NB4 (cell line): ENCODE measurements at regions not wholly inside any gene's neighbourhood (a gene's known extent, or its start where the extent isn't known, plus 50 kb on each side); places are given as distances from the start of the nearest gene placed in this dataset.

Source experiments
- CTCF ChIP-seq: IDR thresholded peaks from one replicate; pipeline ENCODE4 v1.5.1; 2012; ENCODE audit warnings: low read depth, low read length
- POLR2A ChIP-seq: IDR thresholded peaks from 2 replicates; pipeline ENCODE4 v1.6.1; 2011; ENCODE audit warnings: mild to moderate bottlenecking; ENCODE audit not compliant: insufficient read length; ENCODE audit errors: extremely low read depth
- TF ChIP-seq, protein P1 (sequence below): IDR thresholded peaks from 2 replicates; pipeline ENCODE4 v1.6.1; 2011; ENCODE audit warnings: low read depth, low read length

DNA sequence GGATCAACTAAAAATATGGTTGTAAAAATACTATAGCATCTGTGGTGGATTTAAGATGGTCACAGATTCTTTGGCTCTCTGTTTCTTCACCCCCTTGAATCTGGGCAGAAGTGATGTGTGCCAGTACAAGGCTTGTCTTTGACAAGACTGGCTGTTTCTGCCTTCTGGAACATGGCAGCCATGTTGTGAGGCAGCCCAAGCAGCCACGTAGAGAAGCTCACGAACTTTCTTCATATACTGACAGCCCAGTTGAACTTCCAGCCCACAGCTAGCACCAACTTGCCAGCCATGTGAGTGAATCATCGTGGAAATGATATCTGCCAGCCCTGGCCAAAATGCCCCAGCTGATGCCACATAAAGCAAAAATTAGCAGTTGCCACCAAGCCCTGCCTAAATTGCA is 110.8 kb downstream of the BOD1 start:
- TF ChIP-seq CTCF (no peak), POLR2A (no peak)
- TF ChIP-seq, protein P1, sequence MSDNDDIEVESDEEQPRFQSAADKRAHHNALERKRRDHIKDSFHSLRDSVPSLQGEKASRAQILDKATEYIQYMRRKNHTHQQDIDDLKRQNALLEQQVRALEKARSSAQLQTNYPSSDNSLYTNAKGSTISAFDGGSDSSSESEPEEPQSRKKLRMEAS, result no peak
